Activated T-cell treated with anti-CD3 and anti-CD28 coated beads for 4 hours (primary cell): ENCODE measurements at regions not wholly inside any gene's neighbourhood (a gene's known extent, or its start where the extent isn't known, plus 50 kb on each side); places are given as distances from the start of the nearest gene placed in this dataset.
"Not testable (repeated sequence)": the region's sequence is repeated elsewhere in the genome, so short reads cannot be mapped to it uniquely, and the experiment has no call there.

ENCODE experiments used
- DNase-seq: peaks from one replicate; pipeline ENCODE4 v3.0.0-alpha.2; 2020

- DNase-seq, result no peak
These were observed 934.4 kb downstream of the MAT2B start for GRCh38 chr5:164439799-164440198.

- no peak for DNase-seq
These were observed 944.0 kb downstream of the MAT2B start for GRCh38 chr5:164449460-164449859.

- DNase-seq, result no peak
These were observed 960.6 kb downstream of the MAT2B start for GRCh38 chr5:164466033-164466432.

- DNase-seq, result no peak
These were observed 964.9 kb downstream of the MAT2B start for GRCh38 chr5:164470312-164470711.

GRCh38 chr5:164472165-164472564, 966.7 kb downstream of the MAT2B start:
- no peak for DNase-seq

GRCh38 chr5:164475339-164475977, 970.0 kb downstream of the MAT2B start:
- no peak for DNase-seq

- DNase-seq, result no peak
These were observed 975.9 kb downstream of the MAT2B start for GRCh38 chr5:164481270-164481669.

GRCh38 chr5:164482351-164482750, 976.9 kb downstream of the MAT2B start:
- no peak for DNase-seq

- DNase-seq, result no peak
These were observed 979.5 kb downstream of the MAT2B start for GRCh38 chr5:164484948-164485347.

- no peak for DNase-seq
These were observed 982.5 kb downstream of the MAT2B start for GRCh38 chr5:164487939-164488338.

GRCh38 chr5:164497311-164498064, 992.1 kb downstream of the MAT2B start:
- DNase-seq, result no peak

- DNase-seq, result no peak
These were observed 993.0 kb downstream of the MAT2B start for GRCh38 chr5:164498438-164498837.

- DNase-seq, result no peak
These were observed 995.4 kb downstream of the MAT2B start for GRCh38 chr5:164500856-164501255.

GRCh38 chr5:164501344-164501743, 995.9 kb downstream of the MAT2B start:
- DNase-seq, result no peak

GRCh38 chr5:164504141-164504772, 998.8 kb downstream of the MAT2B start:
- no peak for DNase-seq

- DNase-seq, result no peak
These were observed 1000.4 kb downstream of the MAT2B start for GRCh38 chr5:164505791-164506190.

- DNase-seq, result no peak
These were observed 1012.8 kb downstream of the MAT2B start for GRCh38 chr5:164518067-164518740.

GRCh38 chr5:164518741-164519080, 1013.3 kb downstream of the MAT2B start:
- no peak for DNase-seq

GRCh38 chr5:164532235-164532900, 1026.9 kb downstream of the MAT2B start:
- no peak for DNase-seq

- not testable (repeated sequence) for DNase-seq
These were observed 1028.0 kb downstream of the MAT2B start for GRCh38 chr5:164533426-164533825.

- DNase-seq, result no peak
These were observed 1034.8 kb downstream of the MAT2B start for GRCh38 chr5:164540174-164540573.

GRCh38 chr5:164545507-164545906, 1040.1 kb downstream of the MAT2B start:
- no peak for DNase-seq

GRCh38 chr5:164553851-164554250, 1048.4 kb downstream of the MAT2B start:
- DNase-seq, result no peak
